ENCODE measurements at regions not wholly inside any gene's neighbourhood (a gene's known extent, or its start where the extent isn't known, plus 50 kb on each side); places are given as distances from the start of the nearest gene placed in this dataset.

DNA sequence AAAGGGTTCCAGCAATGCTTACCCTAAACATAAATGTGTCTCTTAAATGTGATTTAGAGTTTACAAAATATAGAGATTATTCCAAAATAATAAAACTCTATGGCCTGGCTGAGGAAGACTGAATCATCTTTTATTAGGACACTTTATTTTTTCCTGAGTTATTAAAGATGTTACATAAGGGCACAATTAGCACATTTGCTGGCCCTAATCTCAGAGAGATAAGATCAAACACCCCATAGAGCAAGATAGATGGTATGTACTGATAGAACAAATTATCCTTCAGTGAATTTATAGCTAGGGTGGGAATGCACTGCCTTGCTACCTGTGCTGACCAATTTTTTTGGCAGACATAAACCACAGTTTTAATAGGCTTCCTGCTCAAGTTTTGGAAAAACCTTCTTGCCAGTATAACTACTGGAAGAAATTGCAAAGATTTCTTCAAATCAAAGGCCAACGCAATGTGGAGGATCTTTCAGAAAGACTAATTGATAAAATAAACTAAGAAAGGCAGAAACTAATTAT, 367.1 kb upstream of the MPDZ start:
- DNase-seq (ENCODE audit: low spot score), result no peak

DNA sequence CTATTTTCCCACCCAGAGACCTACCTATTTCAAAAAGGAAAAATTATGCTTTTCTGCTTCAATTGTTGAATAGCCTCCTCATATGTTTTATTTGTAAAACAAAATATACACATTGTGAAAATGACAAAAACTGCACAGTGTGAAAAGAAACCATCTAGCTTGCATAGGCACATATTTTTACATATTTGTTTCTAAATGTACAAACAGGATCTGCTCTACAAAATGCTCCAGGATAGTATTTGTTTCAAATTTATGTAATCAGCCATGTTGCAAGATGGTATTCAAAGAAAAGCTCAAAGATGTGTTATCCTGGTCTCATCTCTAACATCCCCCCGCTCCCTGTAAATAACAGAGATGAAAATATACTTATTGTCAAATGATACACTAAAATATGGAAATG, 366.1 kb upstream of the MPDZ start:
- no peak for DNase-seq (ENCODE audit: low spot score)

DNA sequence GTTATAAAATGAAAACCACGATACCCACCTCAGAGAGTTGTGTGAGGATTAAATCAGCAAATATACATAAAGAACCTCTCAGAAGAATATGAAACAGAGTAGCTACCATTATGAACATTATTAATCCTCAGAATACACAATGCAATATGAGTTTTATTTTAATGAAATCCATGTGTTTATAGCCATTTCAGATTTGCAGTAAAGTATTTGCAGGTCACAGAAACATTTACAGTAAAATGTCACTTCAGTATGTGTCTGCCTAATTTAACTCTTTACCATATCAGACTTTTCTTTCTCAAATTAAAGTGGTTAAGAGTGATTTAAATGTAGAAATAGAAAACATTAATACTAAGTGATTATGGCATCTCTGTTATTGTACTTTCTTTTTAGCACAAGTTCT, 365.2 kb upstream of the MPDZ start:
- DNase-seq (ENCODE audit: low spot score), result no peak

DNA sequence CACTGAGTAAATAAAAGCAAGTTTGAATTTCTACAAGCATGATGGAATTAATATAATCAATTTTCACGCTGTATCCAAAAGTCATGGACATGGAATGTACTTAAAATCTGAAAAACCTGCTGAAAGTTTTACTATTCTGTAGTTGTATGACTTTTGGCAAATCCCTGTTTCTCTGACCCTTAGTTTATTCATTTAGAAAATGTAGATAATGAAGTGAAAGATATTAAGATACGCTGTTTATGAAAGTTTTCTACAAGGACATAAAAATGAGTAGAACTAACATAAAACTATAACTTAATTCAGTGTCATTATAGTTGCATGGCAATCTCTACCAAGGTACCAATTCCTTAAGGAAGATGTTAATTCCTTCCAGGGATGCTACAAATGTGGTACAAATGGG, 363.2 kb upstream of the MPDZ start:
- no peak for DNase-seq (ENCODE audit: low spot score)

DNA sequence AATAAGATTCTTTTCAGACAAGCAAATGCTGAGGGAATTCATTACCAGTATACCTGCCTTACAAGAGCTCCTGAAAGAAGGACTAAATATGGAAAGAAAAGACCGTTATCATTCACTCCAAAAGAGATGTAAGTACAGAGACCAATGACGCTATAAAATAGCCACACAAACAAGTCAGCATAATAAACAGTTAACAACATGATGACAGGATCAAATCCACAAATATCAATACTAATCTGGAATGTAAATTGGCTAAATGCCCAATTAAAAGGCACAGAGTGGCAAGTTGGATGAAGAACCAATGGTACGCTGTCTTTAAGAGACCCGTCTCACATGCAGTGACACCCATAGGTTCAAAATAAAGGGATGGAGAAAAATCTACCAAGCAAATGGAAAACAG, 349.6 kb upstream of the MPDZ start:
- no peak for DNase-seq (ENCODE audit: low spot score)

DNA sequence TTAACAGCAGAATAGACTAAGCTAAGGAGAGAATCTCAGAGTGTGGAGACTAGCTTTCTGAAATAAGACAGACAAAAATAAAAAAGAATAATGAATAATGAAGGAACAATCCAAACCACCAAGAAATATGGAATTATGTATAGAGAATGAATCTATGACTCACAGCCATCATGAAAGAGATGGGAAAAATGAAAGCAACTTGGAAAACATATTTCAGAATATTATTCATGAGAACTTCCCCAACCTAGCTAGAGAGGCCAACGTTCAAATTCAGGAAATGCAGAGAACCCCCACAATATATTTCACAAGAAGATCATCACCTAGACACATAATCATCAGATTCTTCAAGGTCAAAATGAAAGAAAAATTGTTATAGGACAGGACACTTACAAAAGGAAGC, 349.0 kb upstream of the MPDZ start:
- DNase-seq (ENCODE audit: low spot score), result no peak

DNA sequence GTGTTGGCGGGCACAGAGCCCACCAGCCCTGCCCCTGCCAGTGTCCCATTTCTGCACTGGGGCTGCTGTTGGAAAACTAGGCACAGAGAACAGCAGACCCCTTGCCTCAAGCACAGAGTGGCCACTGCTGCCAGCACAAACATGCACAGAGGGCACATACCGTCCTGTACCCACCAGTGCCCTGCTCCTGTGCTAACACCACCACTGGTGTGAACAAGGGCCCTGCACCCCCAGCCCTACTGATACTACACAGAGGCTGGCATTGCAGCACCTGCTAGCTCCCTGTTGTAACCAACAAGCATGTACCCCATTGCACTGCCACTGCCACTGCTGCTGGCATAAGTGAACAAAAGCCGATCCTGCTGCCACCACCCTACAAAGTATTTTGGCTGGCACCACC, 348.0 kb upstream of the MPDZ start:
- no peak for DNase-seq (ENCODE audit: low spot score)

DNA sequence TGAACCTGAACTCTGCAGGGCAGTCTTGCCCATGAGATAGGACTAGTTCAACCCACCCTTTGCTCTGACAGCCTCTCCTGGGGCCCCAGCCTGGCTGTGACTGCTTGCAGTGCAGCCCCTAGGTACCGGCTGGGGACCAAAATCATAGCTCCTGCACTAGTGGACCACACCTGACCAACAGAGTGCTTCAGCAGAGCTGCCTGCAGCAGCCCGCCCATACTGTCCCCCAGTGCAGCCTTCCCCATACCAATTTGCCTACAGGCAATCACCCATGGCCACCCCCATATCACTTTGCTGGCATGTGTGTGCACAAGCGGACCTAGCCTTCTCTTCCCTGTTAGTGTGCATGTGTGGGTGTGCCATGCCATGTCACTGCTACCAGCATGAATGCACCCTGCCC, 347.6 kb upstream of the MPDZ start:
- no peak for DNase-seq (ENCODE audit: low spot score)

DNA sequence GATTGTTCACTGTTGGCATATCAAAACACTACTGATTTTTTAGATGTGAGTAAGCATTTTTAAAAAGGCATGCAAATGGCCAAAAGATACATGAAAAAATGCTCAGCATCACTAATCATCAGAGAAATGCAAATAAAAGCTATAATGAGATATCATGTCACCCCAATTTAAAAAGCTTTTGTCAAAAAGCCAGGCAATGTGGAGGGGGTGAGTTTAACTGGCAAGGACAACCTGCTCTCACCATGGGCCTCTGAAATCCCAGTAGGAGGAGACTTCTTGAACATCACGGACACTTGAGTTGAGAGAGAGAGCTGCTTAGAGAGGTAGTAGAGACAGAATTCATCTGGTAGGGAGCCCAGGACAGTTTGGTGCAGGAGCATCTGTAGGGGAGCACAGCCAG, 347.1 kb upstream of the MPDZ start:
- DNase-seq (ENCODE audit: low spot score), result no peak

DNA sequence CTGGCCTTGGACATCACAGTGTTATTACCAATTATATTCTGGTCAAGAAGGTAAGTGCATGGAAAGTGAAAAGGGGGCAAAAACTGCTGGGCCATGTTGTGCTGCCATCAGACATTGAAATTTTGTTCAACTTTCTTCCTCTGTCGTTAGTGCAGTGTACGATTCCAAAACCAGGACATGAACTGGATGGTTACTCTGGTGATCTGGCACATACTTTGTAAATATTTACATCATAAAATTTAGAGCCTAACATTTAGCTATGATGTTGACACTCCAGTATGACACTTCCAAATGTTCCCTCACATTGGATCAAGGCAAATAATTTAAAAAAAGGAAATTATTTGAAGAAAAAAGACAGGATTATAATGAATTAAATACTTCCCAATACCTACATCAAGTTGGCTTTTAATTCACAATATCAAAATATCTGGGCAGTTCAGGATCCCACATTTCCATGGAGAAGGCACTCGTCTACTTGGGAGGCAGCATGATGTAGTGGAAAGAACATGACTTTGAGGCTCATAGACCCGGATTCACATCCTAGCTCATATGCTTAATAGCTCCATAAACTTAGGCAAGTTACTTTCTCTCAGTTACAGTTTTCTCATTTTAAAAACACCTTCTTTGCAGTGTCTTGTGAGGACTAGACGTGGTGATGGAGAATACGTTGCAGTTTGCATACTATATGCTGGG, 342.5 kb upstream of the MPDZ start:
- DNase-seq (ENCODE audit: low spot score), result no peak

DNA sequence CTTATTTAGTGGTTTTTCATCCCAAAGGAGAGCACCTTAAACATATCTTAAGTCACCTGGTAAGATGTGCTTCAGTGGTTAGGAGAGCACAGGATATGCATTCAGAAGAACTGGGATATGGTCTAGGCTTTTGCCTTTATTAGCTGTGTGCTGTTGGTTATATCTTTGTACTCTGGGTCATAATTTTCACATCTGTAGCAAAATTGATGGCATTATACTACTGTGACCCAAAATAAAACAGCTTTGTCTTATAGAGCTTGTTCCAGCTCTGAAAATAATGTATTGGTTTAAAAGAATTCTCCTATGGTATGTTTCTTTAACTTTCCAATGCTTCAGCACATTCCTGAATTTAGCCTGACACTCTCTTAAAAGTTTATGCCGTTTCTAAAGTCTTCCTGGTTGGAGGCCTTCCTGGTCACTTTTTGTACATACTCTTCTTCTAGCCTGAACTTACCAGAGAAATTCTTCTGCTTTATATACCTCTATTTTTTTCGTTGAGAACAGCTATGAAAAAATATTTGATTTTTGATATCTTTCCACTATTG, 337.1 kb upstream of the MPDZ start:
- no peak for DNase-seq (ENCODE audit: low spot score)

DNA sequence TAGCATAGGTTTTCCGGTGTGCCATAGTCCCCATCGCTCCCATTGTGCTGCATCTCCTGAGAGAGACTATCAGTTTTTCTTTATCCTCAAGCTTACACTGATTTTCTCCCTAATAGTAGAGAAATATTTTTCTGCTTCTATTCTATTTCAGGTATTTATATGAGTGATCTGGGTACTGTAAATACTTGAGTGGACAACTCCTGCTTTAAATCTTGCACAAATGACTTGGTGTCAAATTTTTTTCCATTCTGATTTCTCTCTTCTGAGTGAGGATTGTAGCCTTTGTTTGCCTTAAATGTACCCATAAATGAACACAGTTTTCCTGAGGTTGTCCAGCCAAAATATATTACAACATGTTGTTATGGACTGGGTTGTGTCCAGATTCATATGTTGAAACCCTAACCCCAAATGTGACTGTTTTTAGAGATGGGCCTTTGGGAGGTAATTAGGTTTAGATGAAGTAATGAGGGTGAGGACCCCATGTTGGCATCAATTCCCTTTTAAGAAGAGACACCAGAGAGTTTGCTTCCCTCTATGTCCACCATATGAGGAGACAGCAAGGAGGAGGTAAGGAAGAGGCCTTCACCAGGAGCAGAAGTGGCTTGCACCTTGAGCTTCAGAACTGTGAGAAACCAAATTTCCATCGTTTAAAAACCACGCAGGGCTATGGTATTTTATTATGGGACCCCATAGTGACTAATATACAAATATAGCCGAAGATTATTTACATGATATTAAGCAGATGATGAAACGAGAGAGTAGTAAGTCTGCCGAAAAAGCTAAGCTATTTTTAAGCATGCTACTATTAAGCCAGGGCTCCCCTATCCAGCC, 336.4 kb upstream of the MPDZ start:
- no peak for DNase-seq (ENCODE audit: low spot score)

DNA sequence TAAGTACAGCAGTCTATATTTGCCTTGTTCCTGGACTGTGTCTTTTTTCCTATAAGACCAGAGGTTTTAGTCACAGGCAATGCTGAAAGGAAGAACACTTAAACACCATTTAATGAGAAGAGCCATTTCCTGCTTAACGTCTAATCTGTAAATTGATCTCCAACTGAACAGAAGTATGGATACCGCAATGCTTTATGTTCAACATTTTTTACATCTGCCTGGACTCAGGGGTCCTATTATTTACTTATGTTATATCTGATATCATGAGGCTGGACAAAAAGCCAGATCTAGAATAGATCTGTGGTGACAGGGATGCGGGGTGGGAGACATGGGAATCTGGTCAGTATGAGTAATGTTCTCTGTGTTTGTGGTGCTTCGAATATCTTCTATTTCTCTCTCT, 334.6 kb upstream of the MPDZ start:
- no peak for DNase-seq (ENCODE audit: low spot score)

DNA sequence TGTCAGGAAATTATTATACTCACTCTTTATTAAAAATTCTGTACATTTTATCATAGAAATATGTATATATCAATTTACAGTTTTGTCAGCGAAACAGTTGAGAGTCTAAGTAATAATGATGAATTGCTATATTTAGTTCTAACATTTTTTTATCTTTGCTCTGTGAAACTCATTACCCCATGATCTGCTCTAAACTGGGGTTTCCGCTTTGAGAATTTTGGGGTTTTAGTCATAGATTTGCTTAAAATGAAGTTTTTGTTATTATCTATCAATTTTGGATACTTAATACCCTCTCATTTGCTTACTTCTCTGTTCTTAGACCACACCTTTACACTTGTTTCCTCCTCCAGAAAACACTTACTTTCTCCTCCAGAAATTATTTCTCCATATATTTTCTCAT, 333.8 kb upstream of the MPDZ start:
- DNase-seq (ENCODE audit: low spot score), result no peak

DNA sequence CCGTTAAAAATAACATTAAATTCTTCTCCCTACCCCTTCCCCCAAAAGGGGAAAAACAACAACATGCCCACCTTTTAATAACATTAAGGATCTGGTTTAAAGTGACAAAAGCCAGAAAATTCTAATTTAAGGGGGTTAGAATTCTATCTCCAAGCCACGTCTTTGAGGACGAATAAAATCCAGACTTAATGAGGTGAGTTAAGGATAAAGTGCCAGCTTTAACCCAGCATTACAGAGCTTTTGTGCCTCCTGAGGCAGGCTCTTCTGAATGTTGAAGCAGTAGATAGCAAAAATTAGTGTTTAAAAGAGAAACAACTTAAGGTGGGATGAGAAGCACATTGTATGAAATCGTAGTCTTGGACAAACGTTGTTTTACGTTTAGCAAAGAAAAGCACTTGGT, 329.0 kb upstream of the MPDZ start:
- DNase-seq (ENCODE audit: low spot score), result no peak

DNA sequence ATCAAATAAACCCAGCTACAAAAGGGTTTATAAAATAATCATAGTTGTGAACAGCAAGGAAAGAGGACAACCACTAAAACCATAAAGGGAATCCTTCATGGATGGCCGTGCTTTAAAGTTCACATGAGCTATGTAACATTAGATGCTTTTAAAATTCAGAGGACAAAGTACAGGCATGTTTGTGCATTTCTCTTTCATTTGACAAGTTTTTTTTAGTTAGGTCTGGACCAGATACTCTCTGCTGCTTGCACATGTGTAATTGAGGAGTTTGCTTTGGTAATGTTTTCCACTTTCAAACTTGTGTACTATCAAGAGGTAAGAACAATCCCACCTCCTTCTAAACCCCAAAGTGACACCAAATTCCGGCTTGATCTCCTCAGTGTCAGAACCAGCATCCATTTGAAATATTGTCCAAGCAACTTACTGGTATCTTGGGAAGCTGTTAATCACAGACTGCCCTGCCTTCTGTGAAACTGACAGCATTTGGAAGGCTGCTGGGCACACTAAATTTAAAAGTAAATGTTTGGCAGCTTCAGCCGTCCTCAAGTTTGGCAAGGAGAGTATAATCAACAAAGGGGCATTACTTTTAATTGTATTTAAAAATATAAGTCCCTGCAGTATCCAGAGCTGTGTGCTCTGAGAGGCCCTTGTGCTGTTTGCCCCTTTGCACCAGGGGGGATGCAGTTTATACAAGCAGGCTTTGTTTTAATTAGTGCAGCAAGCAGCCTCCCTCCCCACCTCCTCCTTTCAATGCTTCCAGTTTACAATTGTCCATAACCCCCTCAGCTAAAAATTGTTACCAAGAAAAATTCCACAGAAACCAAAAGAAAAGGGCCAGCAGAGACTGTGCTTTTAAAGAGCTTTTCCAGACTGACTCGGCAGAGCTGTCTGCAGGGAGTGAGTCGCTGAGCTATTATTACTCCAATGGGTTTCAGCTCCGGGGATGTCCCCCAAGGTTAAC, 328.3 kb upstream of the MPDZ start:
- DNase-seq (ENCODE audit: low spot score), result no peak

DNA sequence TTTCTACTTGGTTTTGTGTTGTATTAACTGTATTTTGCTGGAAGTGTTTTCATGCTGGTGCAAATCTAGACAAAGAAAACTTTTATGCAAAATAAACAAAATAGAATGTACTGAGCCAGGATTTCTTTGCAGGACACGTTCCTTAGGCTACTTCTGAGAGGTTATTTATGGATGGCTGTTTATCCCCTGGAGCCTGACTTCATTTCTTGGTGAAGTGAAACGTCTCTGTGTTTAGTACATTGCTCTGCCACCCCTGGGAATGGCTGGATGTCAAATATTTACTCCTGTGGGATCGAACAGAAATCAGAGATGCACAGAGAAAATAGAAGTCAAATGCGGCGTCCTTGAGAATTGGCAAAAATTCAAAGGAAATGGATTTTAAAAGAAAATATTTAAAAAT, 327.1 kb upstream of the MPDZ start:
- no peak for DNase-seq (ENCODE audit: low spot score)

DNA sequence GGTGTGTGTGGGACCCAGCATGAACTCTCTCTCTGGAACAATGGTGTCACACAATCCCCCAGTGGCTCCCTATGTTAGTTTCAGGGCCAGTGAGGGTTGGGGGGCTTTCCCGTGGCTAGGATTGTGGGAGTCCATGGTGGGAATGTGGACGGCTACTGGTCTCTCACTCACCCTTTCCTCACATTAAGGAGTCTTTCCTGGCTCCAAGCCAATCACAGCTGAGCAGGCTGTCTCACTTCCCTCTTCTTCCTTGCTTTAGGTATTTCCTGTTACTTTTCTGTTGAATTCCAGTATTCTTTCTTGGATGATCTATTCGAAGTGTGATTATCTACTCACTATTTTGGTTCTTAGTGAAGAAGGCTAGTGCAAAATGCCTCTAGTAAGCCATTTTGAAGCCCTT, 324.4 kb upstream of the MPDZ start:
- no peak for DNase-seq (ENCODE audit: low spot score)

DNA sequence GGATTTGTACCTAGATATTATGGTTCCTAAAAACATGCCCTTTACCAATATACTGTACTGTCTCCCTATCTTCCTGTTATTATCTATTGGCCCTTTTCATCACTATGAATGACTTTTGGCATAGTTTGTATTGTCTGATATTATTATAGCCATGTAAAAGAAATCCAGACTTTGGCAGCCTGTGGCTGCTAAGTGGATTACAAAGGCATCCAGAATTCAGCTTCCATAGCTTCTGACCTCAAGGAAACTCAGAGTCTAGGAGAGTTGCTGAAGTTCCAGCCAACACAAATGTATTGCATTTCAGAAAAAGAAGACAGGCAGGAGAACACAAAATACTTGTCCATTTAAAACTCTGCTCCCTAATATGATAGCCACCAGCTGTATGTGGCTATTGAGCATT, 319.2 kb upstream of the MPDZ start:
- no peak for DNase-seq (ENCODE audit: low spot score)

DNA sequence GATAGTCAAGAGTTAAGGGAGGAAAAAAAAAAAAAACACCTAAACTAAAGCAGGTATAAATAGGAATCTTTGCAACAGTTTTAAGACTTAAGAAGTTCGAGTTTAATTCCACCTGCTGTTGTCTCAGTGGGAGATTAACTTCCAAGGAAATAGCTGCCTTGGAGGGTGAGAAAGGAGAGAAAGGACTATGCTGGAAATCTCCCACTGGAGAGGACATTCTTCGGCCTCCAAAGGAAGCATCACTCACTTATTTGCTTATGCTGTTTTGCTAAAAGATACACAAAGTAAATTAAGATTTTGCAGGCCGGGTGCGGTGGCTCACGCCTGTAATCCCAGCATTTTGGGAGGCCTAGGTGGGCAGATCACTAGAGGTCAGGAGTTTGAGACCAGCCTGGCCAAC, 317.9 kb upstream of the MPDZ start:
- no peak for DNase-seq (ENCODE audit: low spot score)

DNA sequence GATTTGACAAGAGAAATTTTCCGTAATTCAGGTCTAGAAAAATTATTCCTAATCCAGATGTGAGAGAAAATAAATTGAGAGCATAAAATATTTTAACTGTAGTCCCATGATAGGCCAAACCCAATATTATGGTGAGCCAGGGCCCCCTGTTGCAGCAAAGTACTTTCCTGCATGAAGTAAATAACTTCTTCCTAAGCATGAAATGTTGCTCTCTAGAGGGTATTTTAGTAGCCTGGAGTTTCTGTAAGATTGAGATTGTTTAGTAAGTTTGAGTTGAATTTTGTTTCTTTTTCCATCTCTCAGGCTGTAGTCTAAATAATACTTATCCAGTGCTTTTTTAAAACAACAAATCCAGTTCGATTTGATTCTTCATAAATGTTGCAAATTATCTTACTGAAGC, 317.5 kb upstream of the MPDZ start:
- no peak for DNase-seq (ENCODE audit: low spot score)

DNA sequence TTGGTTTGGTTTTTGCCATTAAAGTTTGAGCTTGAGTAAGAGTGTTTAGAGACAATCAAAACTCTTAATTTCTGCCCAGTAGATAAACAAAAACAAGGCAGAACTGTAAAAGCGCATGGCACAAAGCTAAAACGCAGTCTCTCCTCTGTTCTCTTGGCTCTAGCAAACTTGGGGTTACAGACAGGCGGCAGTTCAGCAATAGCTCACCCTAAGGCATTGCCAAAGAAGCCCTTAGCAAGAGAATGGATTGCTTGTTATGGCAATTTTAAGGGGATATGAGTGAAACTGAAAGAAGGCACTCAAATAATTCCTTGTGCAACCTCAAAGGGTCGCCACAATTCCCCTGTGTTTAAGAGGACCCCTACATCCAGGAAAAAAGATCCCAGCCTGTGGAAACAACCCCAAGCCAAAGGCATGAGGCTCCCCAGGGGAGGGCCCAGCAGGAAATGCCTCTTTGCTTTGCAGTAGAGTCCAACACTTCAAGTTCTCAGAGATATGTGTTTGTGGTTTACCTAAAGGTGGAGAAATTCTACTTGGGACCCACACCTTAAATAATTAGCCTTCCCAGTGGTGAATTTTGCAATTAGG, 317.0 kb upstream of the MPDZ start:
- DNase-seq (ENCODE audit: low spot score), result no peak
